ENCODE measurements at regions not wholly inside any gene's neighbourhood (a gene's known extent, or its start where the extent isn't known, plus 50 kb on each side); places are given as distances from the start of the nearest gene placed in this dataset.

DNA sequence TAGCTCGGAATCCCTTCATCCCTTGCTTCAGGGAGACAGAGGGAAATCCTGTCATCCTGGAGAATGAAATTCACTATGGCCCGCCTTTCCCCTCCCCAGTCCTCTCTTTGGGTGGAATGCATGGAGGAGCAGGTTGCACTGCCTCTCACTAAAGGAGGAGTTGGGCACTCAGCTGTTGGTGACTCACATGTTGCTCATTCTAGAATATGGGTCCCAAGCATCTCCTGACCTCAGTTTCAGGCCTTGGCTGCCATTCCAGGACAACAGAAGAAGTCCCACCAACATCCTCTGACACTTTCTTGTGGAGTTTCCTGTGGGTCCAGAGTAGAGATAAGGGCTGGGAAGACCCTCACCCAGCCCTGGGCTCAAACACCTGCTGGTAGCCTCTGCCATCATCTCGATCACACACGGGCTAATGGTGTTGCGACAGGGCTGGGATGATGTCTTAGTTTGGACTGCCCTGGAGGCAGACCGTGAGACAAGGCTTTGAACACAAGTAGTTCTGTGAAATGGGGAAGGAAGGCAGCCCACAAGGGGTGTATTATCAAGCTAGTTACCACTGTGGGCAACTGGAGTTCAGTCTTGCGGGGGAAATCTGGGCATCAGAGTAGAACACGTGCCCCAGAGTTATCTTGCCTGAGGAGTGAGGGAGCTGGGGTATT is 52.4 kb upstream of the RNF24 start:
- no peak overlapping the region for H3K27ac Mint-ChIP-seq (ENCODE audit: unreplicated experiment)
- no peaks in the 10 kb centered on the region for H3K36me3 Mint-ChIP-seq (ENCODE audit: low read depth)
- no peak overlapping the region for H3K4me3 Mint-ChIP-seq
- no peak for DNase-seq (ENCODE audit: low read depth, low spot score)
- TF ChIP-seq, protein P1, sequence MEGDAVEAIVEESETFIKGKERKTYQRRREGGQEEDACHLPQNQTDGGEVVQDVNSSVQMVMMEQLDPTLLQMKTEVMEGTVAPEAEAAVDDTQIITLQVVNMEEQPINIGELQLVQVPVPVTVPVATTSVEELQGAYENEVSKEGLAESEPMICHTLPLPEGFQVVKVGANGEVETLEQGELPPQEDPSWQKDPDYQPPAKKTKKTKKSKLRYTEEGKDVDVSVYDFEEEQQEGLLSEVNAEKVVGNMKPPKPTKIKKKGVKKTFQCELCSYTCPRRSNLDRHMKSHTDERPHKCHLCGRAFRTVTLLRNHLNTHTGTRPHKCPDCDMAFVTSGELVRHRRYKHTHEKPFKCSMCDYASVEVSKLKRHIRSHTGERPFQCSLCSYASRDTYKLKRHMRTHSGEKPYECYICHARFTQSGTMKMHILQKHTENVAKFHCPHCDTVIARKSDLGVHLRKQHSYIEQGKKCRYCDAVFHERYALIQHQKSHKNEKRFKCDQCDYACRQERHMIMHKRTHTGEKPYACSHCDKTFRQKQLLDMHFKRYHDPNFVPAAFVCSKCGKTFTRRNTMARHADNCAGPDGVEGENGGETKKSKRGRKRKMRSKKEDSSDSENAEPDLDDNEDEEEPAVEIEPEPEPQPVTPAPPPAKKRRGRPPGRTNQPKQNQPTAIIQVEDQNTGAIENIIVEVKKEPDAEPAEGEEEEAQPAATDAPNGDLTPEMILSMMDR (conservative IDR thresholded peaks at IDR 0.05): no peak
- no peaks in the 10 kb centered on the region for H3K27me3 Mint-ChIP-seq (ENCODE audit: low read depth)
- H3K9me3 Mint-ChIP-seq: no peaks in the 10 kb centered on the region
- H3K4me1 Mint-ChIP-seq: peaks cover 18% of the 10 kb centered on the region

DNA sequence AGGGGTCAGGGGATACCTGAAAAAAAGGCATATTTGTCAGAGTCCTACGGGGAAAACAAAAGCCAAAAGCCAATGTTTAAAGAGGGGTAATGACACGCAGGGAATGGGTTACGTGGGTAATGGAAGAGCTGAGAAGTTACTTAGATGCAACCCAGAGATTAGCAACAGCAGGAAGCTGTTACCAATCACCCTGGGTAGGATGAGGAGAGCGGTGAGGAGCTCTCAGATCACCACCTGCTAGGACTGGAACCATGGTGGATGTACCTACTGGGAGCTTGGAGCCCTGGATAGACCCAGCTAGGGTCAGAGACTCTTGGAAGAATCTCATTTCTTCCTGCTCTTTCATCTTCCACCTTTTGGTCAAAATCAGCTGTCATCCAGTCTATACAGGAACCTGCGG is 51.2 kb upstream of the RNF24 start:
- TF ChIP-seq, protein P1 (conservative IDR thresholded peaks at IDR 0.05): no peak
- Mint-ChIP-seq H3K9me3 (peaks cover 4% of the 10 kb centered on the region), H3K27me3 (ENCODE audit: low read depth) (no peaks in the 10 kb centered on the region), H3K36me3 (ENCODE audit: low read depth) (no peaks in the 10 kb centered on the region), H3K4me3 (no peak overlapping the region), H3K4me1 (peaks cover 16% of the 10 kb centered on the region), H3K27ac (ENCODE audit: unreplicated experiment) (no peak overlapping the region)
- no peak for DNase-seq (ENCODE audit: low read depth, low spot score)

DNA sequence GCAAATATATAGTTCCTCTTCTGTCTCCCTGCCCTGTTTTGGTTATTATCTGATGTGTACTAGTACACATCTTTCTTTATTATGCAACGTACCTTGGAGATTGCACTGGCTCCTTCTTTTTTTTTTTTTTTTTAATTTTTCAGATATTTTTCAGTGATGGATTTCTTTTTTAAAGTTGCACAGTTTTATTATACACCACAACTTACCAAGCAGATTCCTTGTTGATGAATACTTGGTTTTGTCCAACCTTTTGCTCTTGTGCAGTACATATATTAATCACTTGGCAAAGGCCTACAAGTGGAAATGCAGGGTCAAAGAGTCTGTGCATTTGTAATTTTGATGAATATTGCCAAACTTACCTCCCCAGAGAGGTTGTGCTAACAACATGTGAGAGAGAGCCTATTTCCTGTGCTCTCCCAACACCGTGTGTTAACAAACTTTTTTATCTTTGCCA is 50.1 kb upstream of the RNF24 start:
- Mint-ChIP-seq H3K4me1 (peaks cover 8% of the 10 kb centered on the region), H3K27ac (ENCODE audit: unreplicated experiment) (no peak overlapping the region), H3K27me3 (ENCODE audit: low read depth) (no peaks in the 10 kb centered on the region), H3K36me3 (ENCODE audit: low read depth) (no peaks in the 10 kb centered on the region), H3K4me3 (no peak overlapping the region), H3K9me3 (peaks cover 4% of the 10 kb centered on the region)
- DNase-seq (ENCODE audit: low read depth, low spot score): no peak
- TF ChIP-seq, protein P1 (conservative IDR thresholded peaks at IDR 0.05): no peak
